ENCODE measurements at regions not wholly inside any gene's neighbourhood (a gene's known extent, or its start where the extent isn't known, plus 50 kb on each side); places are given as distances from the start of the nearest gene placed in this dataset.
"Not testable (repeated sequence)": the region's sequence is repeated elsewhere in the genome, so short reads cannot be mapped to it uniquely, and the experiment has no call there.

GRCh38 chr2:13698847-13699246, 933.7 kb upstream of the LRATD1 start:
- H3K27me3 ChIP-seq (ENCODE audit: control insufficient read depth in 3 of 3, insufficient read depth in 3 of 3, low read length in 3 of 3), result no peaks in the 10 kb centered on the region
- H3K4me3 ChIP-seq (ENCODE audit: low read depth in 1 of 3, low read length in 3 of 3), result no peak overlapping the region
- H3K9me3 ChIP-seq (ENCODE audit: control insufficient read depth in 2 of 2, insufficient read depth in 1 of 2, low read depth in 1 of 2, low read length in 1 of 2), result peaks cover 0 to 2% of the 10 kb centered on the region in 2 donors
- H3K36me3 ChIP-seq (ENCODE audit: control insufficient read depth in 3 of 3, insufficient read depth in 2 of 3, low read depth in 1 of 3, low read length in 3 of 3), result no peaks in the 10 kb centered on the region
- no peak for FAIRE-seq
- WGBS, 3 donors, result 29 to 47% (median 31%) methylated on average over 1 of the region's 1 CpG
- no peak overlapping the region for H3K27ac ChIP-seq (ENCODE audit: low read depth in 1 of 3, low read length in 2 of 3)
- no peak for DNase-seq
- no peaks in the 10 kb centered on the region for H3K4me1 ChIP-seq (ENCODE audit: control insufficient read depth in 3 of 3, insufficient read depth in 2 of 3, low read depth in 1 of 3, low read length in 2 of 3)

- not testable (repeated sequence) for H3K4me1 ChIP-seq (ENCODE audit: control insufficient read depth in 3 of 3, insufficient read depth in 2 of 3, low read depth in 1 of 3, low read length in 2 of 3); FAIRE-seq
Observed at GRCh38 chr2:13699939-13700338, 932.6 kb upstream of the LRATD1 start.

GRCh38 chr2:13711154-13711553, 921.4 kb upstream of the LRATD1 start:
- FAIRE-seq, result no peak
- no peak overlapping the region for H3K4me3 ChIP-seq (ENCODE audit: low read depth in 1 of 3, low read length in 3 of 3)
- no peaks in the 10 kb centered on the region for H3K36me3 ChIP-seq (ENCODE audit: control insufficient read depth in 3 of 3, insufficient read depth in 2 of 3, low read depth in 1 of 3, low read length in 3 of 3)
- H3K9me3 ChIP-seq (ENCODE audit: control insufficient read depth in 2 of 2, insufficient read depth in 1 of 2, low read depth in 1 of 2, low read length in 1 of 2), result no peaks in the 10 kb centered on the region
- no peak for DNase-seq
- WGBS, 3 donors, result 31 to 72% (median 42%) methylated on average over 2 of the region's 2 CpGs
- H3K27ac ChIP-seq (ENCODE audit: low read depth in 1 of 3, low read length in 2 of 3), result no peak overlapping the region
- no peaks in the 10 kb centered on the region for H3K27me3 ChIP-seq (ENCODE audit: control insufficient read depth in 3 of 3, insufficient read depth in 3 of 3, low read length in 3 of 3)
- H3K4me1 ChIP-seq (ENCODE audit: control insufficient read depth in 3 of 3, insufficient read depth in 2 of 3, low read depth in 1 of 3, low read length in 2 of 3), result no peaks in the 10 kb centered on the region

More at GRCh38 chr2:13699939-13700338, 932.6 kb upstream of the LRATD1 start:
- 53 to 65% (median 53%) methylated on average over 4 of the region's 4 CpGs for WGBS, 3 donors
- not testable (repeated sequence) for DNase-seq; H3K4me3 ChIP-seq (ENCODE audit: low read depth in 1 of 3, low read length in 3 of 3); H3K27me3 ChIP-seq (ENCODE audit: control insufficient read depth in 3 of 3, insufficient read depth in 3 of 3, low read length in 3 of 3); H3K27ac ChIP-seq (ENCODE audit: low read depth in 1 of 3, low read length in 2 of 3); H3K9me3 ChIP-seq (ENCODE audit: control insufficient read depth in 2 of 2, insufficient read depth in 1 of 2, low read depth in 1 of 2, low read length in 1 of 2); H3K36me3 ChIP-seq (ENCODE audit: control insufficient read depth in 3 of 3, insufficient read depth in 2 of 3, low read depth in 1 of 3, low read length in 3 of 3)

GRCh38 chr2:13714466-13714865, 918.1 kb upstream of the LRATD1 start:
- FAIRE-seq (no peak), DNase-seq (no peak)
- 87 to 93% (median 88%) methylated on average over 3 of the region's 3 CpGs for WGBS, 3 donors

GRCh38 chr2:13725945-13726344, 906.6 kb upstream of the LRATD1 start:
- FAIRE-seq (no peak), DNase-seq (no peak)
- no peaks in the 10 kb centered on the region for H3K4me1 ChIP-seq (ENCODE audit: control insufficient read depth in 3 of 3, insufficient read depth in 2 of 3, low read depth in 1 of 3, low read length in 2 of 3)
- peaks cover 0 to 9% of the 10 kb centered on the region in 2 donors for H3K9me3 ChIP-seq (ENCODE audit: control insufficient read depth in 2 of 2, insufficient read depth in 1 of 2, low read depth in 1 of 2, low read length in 1 of 2)
- no peaks in the 10 kb centered on the region for H3K27me3 ChIP-seq (ENCODE audit: control insufficient read depth in 3 of 3, insufficient read depth in 3 of 3, low read length in 3 of 3)
- no peak overlapping the region for H3K27ac ChIP-seq (ENCODE audit: low read depth in 1 of 3, low read length in 2 of 3)
- no peaks in the 10 kb centered on the region for H3K36me3 ChIP-seq (ENCODE audit: control insufficient read depth in 3 of 3, insufficient read depth in 2 of 3, low read depth in 1 of 3, low read length in 3 of 3)
- 74 to 82% (median 80%) methylated on average over 1 of the region's 1 CpG for WGBS, 3 donors
- H3K4me3 ChIP-seq (ENCODE audit: low read depth in 1 of 3, low read length in 3 of 3), result no peak overlapping the region

More at GRCh38 chr2:13714466-13714865, 918.1 kb upstream of the LRATD1 start:
- Histone ChIP-seq H3K27me3 (ENCODE audit: control insufficient read depth in 3 of 3, insufficient read depth in 3 of 3, low read length in 3 of 3) (no peaks in the 10 kb centered on the region), H3K4me1 (ENCODE audit: control insufficient read depth in 3 of 3, insufficient read depth in 2 of 3, low read depth in 1 of 3, low read length in 2 of 3) (no peaks in the 10 kb centered on the region), H3K9me3 (ENCODE audit: control insufficient read depth in 2 of 2, insufficient read depth in 1 of 2, low read depth in 1 of 2, low read length in 1 of 2) (peaks cover 0 to 4% of the 10 kb centered on the region in 2 donors), H3K4me3 (ENCODE audit: low read depth in 1 of 3, low read length in 3 of 3) (no peak overlapping the region), H3K36me3 (ENCODE audit: control insufficient read depth in 3 of 3, insufficient read depth in 2 of 3, low read depth in 1 of 3, low read length in 3 of 3) (no peaks in the 10 kb centered on the region), H3K27ac (ENCODE audit: low read depth in 1 of 3, low read length in 2 of 3) (no peak overlapping the region)

GRCh38 chr2:13745330-13745729, 887.2 kb upstream of the LRATD1 start:
- Histone ChIP-seq H3K9me3 (ENCODE audit: control insufficient read depth in 2 of 2, insufficient read depth in 1 of 2, low read depth in 1 of 2, low read length in 1 of 2) (peaks cover 0 to 23% of the 10 kb centered on the region in 2 donors), H3K27ac (ENCODE audit: low read depth in 1 of 3, low read length in 2 of 3) (no peak overlapping the region), H3K36me3 (ENCODE audit: control insufficient read depth in 3 of 3, insufficient read depth in 2 of 3, low read depth in 1 of 3, low read length in 3 of 3) (no peaks in the 10 kb centered on the region), H3K27me3 (ENCODE audit: control insufficient read depth in 3 of 3, insufficient read depth in 3 of 3, low read length in 3 of 3) (no peaks in the 10 kb centered on the region), H3K4me3 (ENCODE audit: low read depth in 1 of 3, low read length in 3 of 3) (no peak overlapping the region), H3K4me1 (ENCODE audit: control insufficient read depth in 3 of 3, insufficient read depth in 2 of 3, low read depth in 1 of 3, low read length in 2 of 3) (no peaks in the 10 kb centered on the region)
- DNase-seq, result no peak
- FAIRE-seq, result no peak
- WGBS, 3 donors, result 28 to 36% (median 30%) methylated on average over 3 of the region's 3 CpGs

GRCh38 chr2:13751955-13752354, 880.6 kb upstream of the LRATD1 start:
- H3K27ac ChIP-seq (ENCODE audit: low read depth in 1 of 3, low read length in 2 of 3), result no peak overlapping the region
- no peak overlapping the region for H3K4me3 ChIP-seq (ENCODE audit: low read depth in 1 of 3, low read length in 3 of 3)
- DNase-seq (no peak), FAIRE-seq (no peak)
- H3K27me3 ChIP-seq (ENCODE audit: control insufficient read depth in 3 of 3, insufficient read depth in 3 of 3, low read length in 3 of 3), result no peaks in the 10 kb centered on the region
- H3K36me3 ChIP-seq (ENCODE audit: control insufficient read depth in 3 of 3, insufficient read depth in 2 of 3, low read depth in 1 of 3, low read length in 3 of 3), result no peaks in the 10 kb centered on the region
- no peaks in the 10 kb centered on the region for H3K4me1 ChIP-seq (ENCODE audit: control insufficient read depth in 3 of 3, insufficient read depth in 2 of 3, low read depth in 1 of 3, low read length in 2 of 3)
- H3K9me3 ChIP-seq (ENCODE audit: control insufficient read depth in 2 of 2, insufficient read depth in 1 of 2, low read depth in 1 of 2, low read length in 1 of 2), result no peaks in the 10 kb centered on the region
- 83 to 96% (median 91%) methylated on average over 1 of the region's 1 CpG for WGBS, 3 donors

- DNase-seq (no peak), FAIRE-seq (no peak)
- H3K4me3 ChIP-seq (ENCODE audit: low read depth in 1 of 3, low read length in 3 of 3), result no peak overlapping the region
- H3K9me3 ChIP-seq (ENCODE audit: control insufficient read depth in 2 of 2, insufficient read depth in 1 of 2, low read depth in 1 of 2, low read length in 1 of 2), result no peaks in the 10 kb centered on the region
- WGBS, 3 donors, result 7 to 19% (median 17%) methylated on average over 1 of the region's 1 CpG
- H3K27me3 ChIP-seq (ENCODE audit: control insufficient read depth in 3 of 3, insufficient read depth in 3 of 3, low read length in 3 of 3), result no peaks in the 10 kb centered on the region
- H3K36me3 ChIP-seq (ENCODE audit: control insufficient read depth in 3 of 3, insufficient read depth in 2 of 3, low read depth in 1 of 3, low read length in 3 of 3), result no peaks in the 10 kb centered on the region
- H3K4me1 ChIP-seq (ENCODE audit: control insufficient read depth in 3 of 3, insufficient read depth in 2 of 3, low read depth in 1 of 3, low read length in 2 of 3), result no peaks in the 10 kb centered on the region
- no peak overlapping the region for H3K27ac ChIP-seq (ENCODE audit: low read depth in 1 of 3, low read length in 2 of 3)
Observed at GRCh38 chr2:13758412-13758811, 874.1 kb upstream of the LRATD1 start.

GRCh38 chr2:13768274-13768673, 864.2 kb upstream of the LRATD1 start:
- no peak for DNase-seq
- FAIRE-seq, result no peak
- Histone ChIP-seq H3K27me3 (ENCODE audit: control insufficient read depth in 3 of 3, insufficient read depth in 3 of 3, low read length in 3 of 3) (no peaks in the 10 kb centered on the region), H3K9me3 (ENCODE audit: control insufficient read depth in 2 of 2, insufficient read depth in 1 of 2, low read depth in 1 of 2, low read length in 1 of 2) (peaks cover 0 to 3% of the 10 kb centered on the region in 2 donors), H3K4me3 (ENCODE audit: low read depth in 1 of 3, low read length in 3 of 3) (no peak overlapping the region), H3K27ac (ENCODE audit: low read depth in 1 of 3, low read length in 2 of 3) (no peak overlapping the region), H3K36me3 (ENCODE audit: control insufficient read depth in 3 of 3, insufficient read depth in 2 of 3, low read depth in 1 of 3, low read length in 3 of 3) (no peaks in the 10 kb centered on the region), H3K4me1 (ENCODE audit: control insufficient read depth in 3 of 3, insufficient read depth in 2 of 3, low read depth in 1 of 3, low read length in 2 of 3) (no peaks in the 10 kb centered on the region)
- 46 to 51% (median 49%) methylated on average over 2 of the region's 2 CpGs for WGBS, 3 donors
